GM18505 (cell line): ENCODE measurements at regions not wholly inside any gene's neighbourhood (a gene's known extent, or its start where the extent isn't known, plus 50 kb on each side); places are given as distances from the start of the nearest gene placed in this dataset.

Experiments used
- ATAC-seq: cut with Tn5 transposase; IDR thresholded peaks from one replicate; pipeline ENCODE4 v1.9.1; 2021; ENCODE audit not compliant: unreplicated experiment
- POLR2A ChIP-seq: IDR thresholded peaks from 4 replicates; pipeline ENCODE4 v1.6.1; 2011; ENCODE audit warnings: borderline replicate concordance; ENCODE audit not compliant: insufficient read depth, insufficient read length; ENCODE audit errors: extremely low read depth

- ATAC-seq = no peak
- TF ChIP-seq POLR2A = no peak
Measured at GRCh38 chr18:65021021-65021420, 729.8 kb upstream of the CDH7 start.

- ATAC-seq = no peak
- no peak for TF ChIP-seq POLR2A
Measured at GRCh38 chr18:65018184-65018583, 732.6 kb upstream of the CDH7 start.

GRCh38 chr18:65017372-65017760, 733.4 kb upstream of the CDH7 start:
- TF ChIP-seq POLR2A = no peak
- no peak for ATAC-seq

- no peak for ATAC-seq
- TF ChIP-seq POLR2A = no peak
Measured at GRCh38 chr18:65016631-65017371, 734.0 kb upstream of the CDH7 start.

- no peak for TF ChIP-seq POLR2A
- ATAC-seq = no peak
Measured at GRCh38 chr18:64994370-64994769, 756.4 kb upstream of the CDH7 start.

- no peak for ATAC-seq
- TF ChIP-seq POLR2A = no peak
Measured at GRCh38 chr18:64993695-64994094, 757.1 kb upstream of the CDH7 start.

GRCh38 chr18:64992654-64993053, 758.2 kb upstream of the CDH7 start:
- no peak for ATAC-seq
- no peak for TF ChIP-seq POLR2A

GRCh38 chr18:64991102-64991501, 759.7 kb upstream of the CDH7 start:
- no peak for ATAC-seq
- no peak for TF ChIP-seq POLR2A

- TF ChIP-seq POLR2A = no peak
- ATAC-seq = no peak
Measured at GRCh38 chr18:64986906-64987495, 763.8 kb upstream of the CDH7 start.

GRCh38 chr18:64983497-64984238, 767.1 kb upstream of the CDH7 start:
- ATAC-seq = no peak
- TF ChIP-seq POLR2A = no peak

GRCh38 chr18:64982414-64983055, 768.3 kb upstream of the CDH7 start:
- ATAC-seq = no peak
- no peak for TF ChIP-seq POLR2A

GRCh38 chr18:64981915-64982314, 768.9 kb upstream of the CDH7 start:
- TF ChIP-seq POLR2A = no peak

GRCh38 chr18:64979791-64980190, 771.0 kb upstream of the CDH7 start:
- TF ChIP-seq POLR2A = no peak
- no peak for ATAC-seq

More at GRCh38 chr18:64981915-64982314, 768.9 kb upstream of the CDH7 start:
- ATAC-seq = no peak
